SK-N-SH treated with all-trans-retinoic acid at 6 μM for 48 hours (cell line): ENCODE measurements at regions not wholly inside any gene's neighbourhood (a gene's known extent, or its start where the extent isn't known, plus 50 kb on each side); places are given as distances from the start of the nearest gene placed in this dataset.

Source experiments
- OSR1 ChIP-seq: fragments of 250-450 bp; sonication (Bioruptor Pico); IDR thresholded peaks from 2 replicates; pipeline ENCODE4 v1.8.0; 2022; ENCODE audit warnings: moderate library complexity, mild to moderate bottlenecking, inconsistent platforms
- POU6F1 ChIP-seq: fragments of 250-450 bp; sonication (Bioruptor Pico); IDR thresholded peaks from 2 replicates; pipeline ENCODE4 v1.8.0; 2021; ENCODE audit warnings: low read depth, mild to moderate bottlenecking, moderate library complexity, borderline replicate concordance
- PPARA ChIP-seq: fragments of 250-450 bp; sonication (Bioruptor Pico); IDR thresholded peaks from 2 replicates; pipeline ENCODE4 v1.5.0; 2020; ENCODE audit warnings: mild to moderate bottlenecking, borderline replicate concordance
- TCF4 ChIP-seq: fragments of 250-450 bp; sonication (Bioruptor Pico); IDR thresholded peaks from 2 replicates; pipeline ENCODE4 v1.8.0; 2021; ENCODE audit warnings: mild to moderate bottlenecking, moderate library complexity, borderline replicate concordance
- ZC3H10 ChIP-seq: fragments of 250-450 bp; sonication (Bioruptor Pico); IDR thresholded peaks from 2 replicates; pipeline ENCODE4 v1.5.1; 2021; ENCODE audit warnings: mild to moderate bottlenecking, moderate library complexity
- ZNF565 ChIP-seq: fragments of 450-650 bp; formaldehyde crosslinking; conservative IDR thresholded peaks from 2 replicates; pipeline ENCODE4 v1.5.0; 2020; ENCODE audit warnings: low read depth, mild to moderate bottlenecking, moderate library complexity

GRCh38 chr1:219114014-219114413, 59.7 kb upstream of the LYPLAL1 start:
- no peak for TF ChIP-seq TCF4
- no peak for TF ChIP-seq ZNF565 (CRISPR knock-in tag)
- no peak for TF ChIP-seq ZC3H10 (CRISPR knock-in tag)
- TF ChIP-seq OSR1, result no peak
- TF ChIP-seq PPARA (CRISPR knock-in tag), result no peak
- TF ChIP-seq POU6F1 (CRISPR knock-in tag), result no peak
